ENCODE measurements at regions not wholly inside any gene's neighbourhood (a gene's known extent, or its start where the extent isn't known, plus 50 kb on each side); places are given as distances from the start of the nearest gene placed in this dataset.
"Not testable (repeated sequence)": the region's sequence is repeated elsewhere in the genome, so short reads cannot be mapped to it uniquely, and the experiment has no call there.

- TF ChIP-seq CTCF (IDR thresholded peaks at IDR 0.05; ENCODE audit: insufficient read depth, low read length, poor library complexity, severe bottlenecking): no peak
- H3K36me3 ChIP-seq (ENCODE audit: control insufficient read depth, insufficient read depth, low read length): no peaks in the 10 kb centered on the region
- no peaks in the 10 kb centered on the region for H3K27me3 ChIP-seq (ENCODE audit: control insufficient read depth, insufficient read depth, low read length)
- no peak for DNase-seq (ENCODE audit: low read depth)
- no peak overlapping the region for H3K4me3 ChIP-seq (ENCODE audit: low read depth, low read length)
Observed at GRCh38 chr14:106222731-106223130, 696.3 kb downstream of the TMEM121 start.

GRCh38 chr14:106227793-106228192, 701.4 kb downstream of the TMEM121 start:
- DNase-seq (ENCODE audit: low read depth): no peak
- no peaks in the 10 kb centered on the region for H3K27me3 ChIP-seq (ENCODE audit: control insufficient read depth, insufficient read depth, low read length)
- no peak overlapping the region for H3K4me3 ChIP-seq (ENCODE audit: low read depth, low read length)
- TF ChIP-seq CTCF (IDR thresholded peaks at IDR 0.05; ENCODE audit: insufficient read depth, low read length, poor library complexity, severe bottlenecking): no peak
- H3K36me3 ChIP-seq (ENCODE audit: control insufficient read depth, insufficient read depth, low read length): no peaks in the 10 kb centered on the region

- DNase-seq (ENCODE audit: low read depth): no peak
- TF ChIP-seq CTCF (IDR thresholded peaks at IDR 0.05; ENCODE audit: insufficient read depth, low read length, poor library complexity, severe bottlenecking): no peak
Observed at GRCh38 chr14:106228541-106229158, 702.3 kb downstream of the TMEM121 start.

GRCh38 chr14:106230071-106230470, 703.7 kb downstream of the TMEM121 start:
- Histone ChIP-seq H3K27me3 (ENCODE audit: control insufficient read depth, insufficient read depth, low read length) (no peaks in the 10 kb centered on the region), H3K4me3 (ENCODE audit: low read depth, low read length) (no peak overlapping the region), H3K36me3 (ENCODE audit: control insufficient read depth, insufficient read depth, low read length) (no peaks in the 10 kb centered on the region)
- no peak for DNase-seq (ENCODE audit: low read depth)
- no peak for TF ChIP-seq CTCF (IDR thresholded peaks at IDR 0.05; ENCODE audit: insufficient read depth, low read length, poor library complexity, severe bottlenecking)

More at GRCh38 chr14:106228541-106229158, 702.3 kb downstream of the TMEM121 start:
- Histone ChIP-seq H3K27me3 (ENCODE audit: control insufficient read depth, insufficient read depth, low read length) (no peaks in the 10 kb centered on the region), H3K4me3 (ENCODE audit: low read depth, low read length) (no peak overlapping the region), H3K36me3 (ENCODE audit: control insufficient read depth, insufficient read depth, low read length) (no peaks in the 10 kb centered on the region)

GRCh38 chr14:106233191-106233590, 706.8 kb downstream of the TMEM121 start:
- not testable (repeated sequence) for H3K36me3 ChIP-seq (ENCODE audit: control insufficient read depth, insufficient read depth, low read length); DNase-seq (ENCODE audit: low read depth); H3K27me3 ChIP-seq (ENCODE audit: control insufficient read depth, insufficient read depth, low read length); H3K4me3 ChIP-seq (ENCODE audit: low read depth, low read length)

GRCh38 chr14:106234525-106235254, 708.3 kb downstream of the TMEM121 start:
- H3K36me3 ChIP-seq (ENCODE audit: control insufficient read depth, insufficient read depth, low read length); H3K4me3 ChIP-seq (ENCODE audit: low read depth, low read length); H3K27me3 ChIP-seq (ENCODE audit: control insufficient read depth, insufficient read depth, low read length); DNase-seq (ENCODE audit: low read depth): not testable (repeated sequence)
